ENCODE measurements at regions not wholly inside any gene's neighbourhood (a gene's known extent, or its start where the extent isn't known, plus 50 kb on each side); places are given as distances from the start of the nearest gene placed in this dataset.

DNA sequence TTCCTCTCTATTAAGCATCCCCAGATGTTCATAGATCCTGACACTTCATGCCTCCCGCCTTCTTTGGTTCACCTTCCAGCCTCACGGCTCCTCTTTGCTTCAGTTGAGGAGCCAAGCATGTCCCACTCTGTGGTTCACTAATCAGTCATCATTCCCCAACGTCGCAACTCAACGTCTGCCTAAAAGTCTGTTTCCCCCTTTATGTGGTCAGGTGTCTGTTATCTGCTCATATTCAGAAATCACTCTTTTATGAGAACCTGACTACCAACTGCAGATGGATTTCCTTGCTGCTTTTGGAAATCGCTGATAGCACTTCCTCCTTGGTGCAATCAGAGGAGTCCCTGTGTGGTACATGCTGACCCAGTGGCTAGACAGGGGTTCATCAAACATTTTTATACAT is 94.1 kb upstream of the VANGL1 start:
- H3K4me1 ChIP-seq (ENCODE audit: control insufficient read depth, insufficient read depth, low read length, unreplicated experiment): peaks cover 36% of the 10 kb centered on the region
- no peak overlapping the region for H2AFZ ChIP-seq (ENCODE audit: low read length, unreplicated experiment)
- H3K27ac ChIP-seq (ENCODE audit: low read depth, low read length): no peak overlapping the region
- no peaks in the 10 kb centered on the region for H3K79me2 ChIP-seq (ENCODE audit: control insufficient read depth, insufficient read depth, low read length, unreplicated experiment)
- H3K36me3 ChIP-seq (ENCODE audit: insufficient read depth, low read length): no peaks in the 10 kb centered on the region
- H3K4me3 ChIP-seq (ENCODE audit: low read depth, low read length): no peak overlapping the region
- no peaks in the 10 kb centered on the region for H3K27me3 ChIP-seq (ENCODE audit: insufficient read depth, low read length)

DNA sequence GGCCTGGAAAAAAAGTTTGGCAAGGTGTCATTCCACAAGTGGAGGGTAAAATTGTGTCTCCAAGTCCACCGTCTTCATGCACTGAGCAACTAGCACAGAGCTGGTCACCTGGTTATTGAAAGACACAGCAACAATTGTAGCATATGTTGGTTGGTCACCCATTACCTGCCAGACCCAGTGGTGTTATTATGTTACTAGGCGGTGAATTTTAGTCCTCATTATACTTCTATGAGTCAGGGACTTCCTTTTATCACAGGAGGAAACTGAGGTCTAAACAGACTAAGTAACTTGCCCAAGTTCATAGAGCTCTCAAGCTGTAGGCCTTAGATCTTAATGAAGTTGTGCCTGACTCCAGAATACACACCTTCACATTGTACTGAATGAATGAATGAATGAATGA is 94.9 kb upstream of the VANGL1 start:
- H2AFZ ChIP-seq (ENCODE audit: low read length, unreplicated experiment): peak overlapping the region; percentile 10
- peak overlapping the region; percentile 93 for H3K27ac ChIP-seq (ENCODE audit: low read depth, low read length)
- peak overlapping the region; percentile 3; the same call in 1 of the 2 replicates for H3K4me3 ChIP-seq (ENCODE audit: low read depth, low read length)
- no peaks in the 10 kb centered on the region for H3K27me3 ChIP-seq (ENCODE audit: insufficient read depth, low read length)
- peaks cover 36% of the 10 kb centered on the region for H3K4me1 ChIP-seq (ENCODE audit: control insufficient read depth, insufficient read depth, low read length, unreplicated experiment)
- no peaks in the 10 kb centered on the region for H3K79me2 ChIP-seq (ENCODE audit: control insufficient read depth, insufficient read depth, low read length, unreplicated experiment)
- no peaks in the 10 kb centered on the region for H3K36me3 ChIP-seq (ENCODE audit: insufficient read depth, low read length)

DNA sequence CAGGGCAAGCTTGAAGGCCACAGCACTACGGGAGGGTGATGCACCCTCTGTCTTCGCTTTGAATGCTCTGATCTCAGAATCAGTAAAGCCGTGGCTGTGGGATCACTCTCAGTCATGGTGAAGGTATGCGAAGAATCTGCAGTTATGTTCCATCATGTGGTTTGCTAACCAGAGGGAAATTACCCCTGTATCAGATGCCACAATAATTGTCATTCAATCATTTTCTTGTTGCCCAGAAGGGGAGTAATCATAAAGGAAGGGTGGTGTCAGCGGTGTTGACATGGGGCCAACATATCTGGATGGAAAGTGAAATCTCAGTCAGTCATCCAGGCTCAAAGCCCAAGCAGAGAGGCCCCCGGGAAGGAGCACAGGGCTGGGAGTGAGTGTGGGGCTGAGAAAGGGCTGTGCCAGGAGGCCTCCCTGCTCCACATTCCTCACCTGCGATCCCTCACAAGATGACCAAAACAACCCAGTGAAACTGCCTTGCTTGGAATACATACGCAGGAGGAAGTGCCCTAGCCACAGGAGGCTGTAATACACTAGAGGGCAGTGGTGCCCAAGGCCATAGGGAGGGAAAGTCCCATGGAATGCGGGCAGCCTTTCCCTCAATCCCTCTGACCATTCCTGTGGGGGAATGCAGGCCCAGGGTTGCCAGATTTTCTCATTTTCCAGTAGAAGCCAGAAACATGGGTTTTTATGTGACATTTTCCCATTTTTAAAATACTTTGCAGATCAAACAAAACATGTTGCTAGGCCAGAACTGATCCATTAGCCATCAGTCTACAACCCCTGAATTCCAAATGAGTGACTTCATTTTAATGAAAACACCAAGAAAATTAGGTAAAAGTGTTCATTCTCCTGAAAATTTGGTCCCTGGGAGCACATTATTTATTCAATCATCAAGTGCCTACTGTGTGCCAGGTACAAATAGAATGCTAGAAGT is 95.7 kb upstream of the VANGL1 start:
- H3K79me2 ChIP-seq (ENCODE audit: control insufficient read depth, insufficient read depth, low read length, unreplicated experiment): no peaks in the 10 kb centered on the region
- H2AFZ ChIP-seq (ENCODE audit: low read length, unreplicated experiment): peak overlapping the region; percentile 26
- no peaks in the 10 kb centered on the region for H3K36me3 ChIP-seq (ENCODE audit: insufficient read depth, low read length)
- H3K27me3 ChIP-seq (ENCODE audit: insufficient read depth, low read length): no peaks in the 10 kb centered on the region
- peak overlapping the region; percentile 44 for H3K4me3 ChIP-seq (ENCODE audit: low read depth, low read length)
- H3K4me1 ChIP-seq (ENCODE audit: control insufficient read depth, insufficient read depth, low read length, unreplicated experiment): peaks cover 36% of the 10 kb centered on the region
- peak overlapping the region; percentile 93 for H3K27ac ChIP-seq (ENCODE audit: low read depth, low read length)

DNA sequence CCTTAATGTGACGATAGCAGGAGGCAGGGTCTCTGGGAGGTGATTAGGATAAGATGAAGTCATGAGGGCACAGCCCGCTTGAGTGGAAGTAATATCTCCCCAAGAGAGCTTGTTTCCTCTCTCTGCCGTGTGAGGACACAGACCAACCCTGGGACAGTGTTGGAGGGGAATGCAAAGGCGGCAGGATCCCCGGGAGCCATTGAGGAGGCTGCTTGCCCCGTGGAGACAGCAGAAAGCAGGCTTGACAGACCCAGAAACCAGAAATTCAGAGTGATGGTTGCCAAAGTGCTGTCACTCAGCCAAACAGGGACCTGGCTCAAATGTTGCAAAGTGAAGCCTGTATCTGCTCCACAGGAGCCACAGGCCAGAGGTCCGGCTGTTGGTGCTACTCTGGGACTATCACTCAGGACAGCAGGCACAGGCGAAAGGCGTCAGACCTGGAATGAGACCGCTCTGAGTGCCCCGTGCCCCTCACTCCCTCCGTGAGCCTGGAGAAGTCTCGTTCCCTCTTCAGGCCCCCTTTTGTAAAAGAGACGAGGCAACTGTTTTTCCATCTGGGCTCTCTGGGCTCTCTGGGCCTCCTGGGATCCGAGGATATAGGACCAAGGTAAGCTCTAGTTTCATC is 96.6 kb upstream of the VANGL1 start:
- peak overlapping the region; percentile 93 for H3K27ac ChIP-seq (ENCODE audit: low read depth, low read length)
- no peak overlapping the region for H3K4me3 ChIP-seq (ENCODE audit: low read depth, low read length)
- H3K79me2 ChIP-seq (ENCODE audit: control insufficient read depth, insufficient read depth, low read length, unreplicated experiment): no peaks in the 10 kb centered on the region
- H3K36me3 ChIP-seq (ENCODE audit: insufficient read depth, low read length): no peaks in the 10 kb centered on the region
- no peaks in the 10 kb centered on the region for H3K27me3 ChIP-seq (ENCODE audit: insufficient read depth, low read length)
- H3K4me1 ChIP-seq (ENCODE audit: control insufficient read depth, insufficient read depth, low read length, unreplicated experiment): peaks cover 36% of the 10 kb centered on the region
- peak overlapping the region; percentile 19 for H2AFZ ChIP-seq (ENCODE audit: low read length, unreplicated experiment)

DNA sequence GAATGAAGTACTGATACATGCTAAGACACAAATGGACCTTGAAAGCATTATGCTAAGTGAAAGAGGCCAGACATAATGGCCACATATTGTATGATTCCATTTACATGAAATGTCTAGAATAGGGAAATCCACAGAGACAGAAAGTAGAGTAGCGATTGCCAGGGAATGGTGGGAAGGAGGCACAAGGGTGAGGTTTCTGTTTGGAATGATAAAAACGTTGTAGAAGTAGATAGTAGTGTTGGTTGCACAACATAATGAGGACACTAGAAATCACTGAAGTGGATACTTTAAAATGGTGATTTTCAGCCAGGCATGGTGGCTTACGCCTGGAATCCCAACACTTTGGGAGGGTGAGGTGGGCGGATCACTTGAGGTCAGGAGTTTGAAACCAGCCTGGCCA is 97.6 kb upstream of the VANGL1 start:
- no peaks in the 10 kb centered on the region for H3K79me2 ChIP-seq (ENCODE audit: control insufficient read depth, insufficient read depth, low read length, unreplicated experiment)
- peaks cover 36% of the 10 kb centered on the region for H3K4me1 ChIP-seq (ENCODE audit: control insufficient read depth, insufficient read depth, low read length, unreplicated experiment)
- no peaks in the 10 kb centered on the region for H3K36me3 ChIP-seq (ENCODE audit: insufficient read depth, low read length)
- H3K27ac ChIP-seq (ENCODE audit: low read depth, low read length): no peak overlapping the region
- H2AFZ ChIP-seq (ENCODE audit: low read length, unreplicated experiment): no peak overlapping the region
- H3K4me3 ChIP-seq (ENCODE audit: low read depth, low read length): no peak overlapping the region
- no peaks in the 10 kb centered on the region for H3K27me3 ChIP-seq (ENCODE audit: insufficient read depth, low read length)

DNA sequence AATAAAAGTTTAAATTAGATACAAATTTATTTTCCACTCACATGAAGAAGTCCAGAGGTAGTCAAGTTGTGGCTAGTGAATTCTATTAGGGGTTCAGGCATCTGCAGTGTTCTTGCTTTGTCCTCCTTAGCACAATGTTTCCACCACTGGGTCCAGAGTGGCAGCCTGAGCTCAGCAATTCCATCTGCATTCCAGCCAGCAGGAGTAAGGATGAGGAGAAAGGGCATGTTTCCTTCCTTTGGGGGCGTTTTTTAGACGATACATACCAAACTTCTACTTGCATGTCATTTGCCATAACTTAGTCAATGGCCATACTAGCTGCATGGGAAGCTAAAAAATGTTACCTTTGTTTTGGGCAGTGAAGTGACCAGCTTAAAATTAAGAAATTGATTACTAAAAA is 98.5 kb upstream of the VANGL1 start:
- H2AFZ ChIP-seq (ENCODE audit: low read length, unreplicated experiment): no peak overlapping the region
- peaks cover 36% of the 10 kb centered on the region for H3K4me1 ChIP-seq (ENCODE audit: control insufficient read depth, insufficient read depth, low read length, unreplicated experiment)
- no peak overlapping the region for H3K4me3 ChIP-seq (ENCODE audit: low read depth, low read length)
- no peaks in the 10 kb centered on the region for H3K36me3 ChIP-seq (ENCODE audit: insufficient read depth, low read length)
- no peaks in the 10 kb centered on the region for H3K79me2 ChIP-seq (ENCODE audit: control insufficient read depth, insufficient read depth, low read length, unreplicated experiment)
- H3K27me3 ChIP-seq (ENCODE audit: insufficient read depth, low read length): no peaks in the 10 kb centered on the region
- H3K27ac ChIP-seq (ENCODE audit: low read depth, low read length): no peak overlapping the region

DNA sequence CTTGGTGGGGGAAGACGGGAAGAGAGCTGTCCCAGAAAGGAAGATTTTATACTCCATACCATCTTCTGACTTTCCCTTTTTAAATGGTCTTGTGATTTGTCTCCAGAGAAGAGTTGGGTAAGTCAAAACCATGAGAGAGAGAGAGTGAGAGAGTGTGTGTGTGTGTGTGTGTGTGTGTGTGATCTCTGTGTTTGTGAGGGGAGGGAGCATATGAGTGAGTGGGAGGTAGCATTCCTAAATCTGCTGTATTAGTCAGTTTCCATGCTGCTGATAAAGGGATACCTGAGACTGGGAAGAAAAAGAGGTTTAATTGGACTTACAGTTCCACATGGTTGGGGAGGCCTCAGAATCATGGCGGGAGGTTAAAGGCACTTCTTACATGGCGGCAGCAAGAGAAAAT is 102.0 kb upstream of the VANGL1 start:
- Histone ChIP-seq H2AFZ (ENCODE audit: low read length, unreplicated experiment) (no peak overlapping the region), H3K4me1 (ENCODE audit: control insufficient read depth, insufficient read depth, low read length, unreplicated experiment) (peaks cover 7% of the 10 kb centered on the region), H3K27me3 (ENCODE audit: insufficient read depth, low read length) (no peaks in the 10 kb centered on the region), H3K79me2 (ENCODE audit: control insufficient read depth, insufficient read depth, low read length, unreplicated experiment) (no peaks in the 10 kb centered on the region), H3K36me3 (ENCODE audit: insufficient read depth, low read length) (no peaks in the 10 kb centered on the region), H3K4me3 (ENCODE audit: low read depth, low read length) (no peak overlapping the region), H3K27ac (ENCODE audit: low read depth, low read length) (no peak overlapping the region)

DNA sequence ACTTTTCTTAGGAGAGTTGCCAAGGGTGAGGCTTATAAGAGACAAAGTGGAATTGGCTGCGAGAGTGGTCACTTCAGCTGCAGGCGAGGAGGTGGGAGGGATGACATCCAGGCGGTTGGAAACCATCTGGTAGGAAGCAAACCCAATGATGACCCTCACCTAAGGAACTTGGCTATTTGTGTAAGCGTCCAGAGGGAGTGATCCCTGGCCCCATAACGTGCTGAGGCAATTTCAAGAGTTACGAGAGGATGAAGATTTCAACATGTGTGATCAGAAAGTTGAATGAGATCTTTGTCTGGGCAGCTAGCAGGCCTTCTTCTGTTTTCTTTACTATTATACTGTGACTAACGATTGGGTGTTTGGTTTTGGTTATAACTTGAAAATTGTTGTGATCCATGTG is 102.7 kb upstream of the VANGL1 start:
- Histone ChIP-seq H2AFZ (ENCODE audit: low read length, unreplicated experiment) (no peak overlapping the region), H3K4me3 (ENCODE audit: low read depth, low read length) (no peak overlapping the region), H3K4me1 (ENCODE audit: control insufficient read depth, insufficient read depth, low read length, unreplicated experiment) (peaks cover 3% of the 10 kb centered on the region), H3K79me2 (ENCODE audit: control insufficient read depth, insufficient read depth, low read length, unreplicated experiment) (no peaks in the 10 kb centered on the region), H3K36me3 (ENCODE audit: insufficient read depth, low read length) (no peaks in the 10 kb centered on the region), H3K27ac (ENCODE audit: low read depth, low read length) (no peak overlapping the region), H3K27me3 (ENCODE audit: insufficient read depth, low read length) (no peaks in the 10 kb centered on the region)

DNA sequence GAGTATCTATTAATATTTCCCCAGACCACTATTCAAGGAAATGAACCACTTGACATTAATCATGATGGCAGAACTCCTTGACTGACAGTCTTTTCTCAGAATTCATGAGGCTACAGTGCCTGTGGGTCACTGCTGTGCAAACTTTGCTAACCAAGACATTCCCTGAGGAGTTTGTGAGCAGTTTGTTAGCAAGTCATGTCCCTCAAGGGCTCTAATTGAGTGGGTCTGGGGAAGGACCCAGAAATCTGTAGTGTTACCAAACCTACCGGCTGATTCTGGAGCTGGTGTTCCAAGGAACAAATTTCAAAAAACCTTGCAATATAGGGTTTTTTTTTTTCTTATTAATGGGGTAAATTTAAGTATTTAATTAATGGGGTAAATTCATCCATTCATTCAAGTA is 103.2 kb upstream of the VANGL1 start:
- no peaks in the 10 kb centered on the region for H3K79me2 ChIP-seq (ENCODE audit: control insufficient read depth, insufficient read depth, low read length, unreplicated experiment)
- no peaks in the 10 kb centered on the region for H3K36me3 ChIP-seq (ENCODE audit: insufficient read depth, low read length)
- H3K27me3 ChIP-seq (ENCODE audit: insufficient read depth, low read length): no peaks in the 10 kb centered on the region
- H3K27ac ChIP-seq (ENCODE audit: low read depth, low read length): no peak overlapping the region
- no peaks in the 10 kb centered on the region for H3K4me1 ChIP-seq (ENCODE audit: control insufficient read depth, insufficient read depth, low read length, unreplicated experiment)
- no peak overlapping the region for H2AFZ ChIP-seq (ENCODE audit: low read length, unreplicated experiment)
- no peak overlapping the region for H3K4me3 ChIP-seq (ENCODE audit: low read depth, low read length)

DNA sequence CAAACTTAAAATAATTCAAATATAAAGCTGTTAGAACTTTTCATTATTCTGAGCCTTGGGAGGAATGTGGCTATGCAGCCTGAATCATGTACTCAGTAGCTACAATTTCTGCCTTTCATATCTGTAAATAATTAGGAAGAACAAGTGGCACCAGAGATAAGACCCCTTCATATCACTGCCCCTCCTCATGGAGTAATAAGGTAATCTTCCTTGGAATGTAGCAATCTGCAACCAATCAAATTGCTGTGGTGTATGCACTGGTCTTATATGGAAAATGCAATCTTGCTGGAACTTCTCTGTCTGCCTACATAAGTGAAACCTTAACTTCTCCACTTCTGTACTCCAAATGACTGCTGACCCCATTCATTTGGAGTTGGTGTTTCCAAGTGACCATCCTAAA is 104.4 kb upstream of the VANGL1 start:
- no peaks in the 10 kb centered on the region for H3K4me1 ChIP-seq (ENCODE audit: control insufficient read depth, insufficient read depth, low read length, unreplicated experiment)
- no peak overlapping the region for H3K27ac ChIP-seq (ENCODE audit: low read depth, low read length)
- H3K36me3 ChIP-seq (ENCODE audit: insufficient read depth, low read length): no peaks in the 10 kb centered on the region
- no peak overlapping the region for H2AFZ ChIP-seq (ENCODE audit: low read length, unreplicated experiment)
- no peak overlapping the region for H3K4me3 ChIP-seq (ENCODE audit: low read depth, low read length)
- no peaks in the 10 kb centered on the region for H3K79me2 ChIP-seq (ENCODE audit: control insufficient read depth, insufficient read depth, low read length, unreplicated experiment)
- no peaks in the 10 kb centered on the region for H3K27me3 ChIP-seq (ENCODE audit: insufficient read depth, low read length)

All from ACC112 (cell line).